ENCODE measurements at regions not wholly inside any gene's neighbourhood (a gene's known extent, or its start where the extent isn't known, plus 50 kb on each side); places are given as distances from the start of the nearest gene placed in this dataset.

- Mint-ChIP-seq H3K4me3 (ENCODE audit: unreplicated experiment) (no peak overlapping the region), H3K27me3 (ENCODE audit: insufficient read depth, unreplicated experiment) (no peaks in the 10 kb centered on the region), H3K4me1 (ENCODE audit: low read depth, unreplicated experiment) (peaks cover 15% of the 10 kb centered on the region), H3K36me3 (ENCODE audit: insufficient read depth, unreplicated experiment) (peaks cover 4% of the 10 kb centered on the region), H3K27ac (ENCODE audit: unreplicated experiment) (peak overlapping the region; percentile 82), H3K9me3 (ENCODE audit: unreplicated experiment) (peaks cover 10% of the 10 kb centered on the region)
- BruUV-seq (replicated peaks), result no TSS peak
- H3K4me3 ChIP-seq (ENCODE audit: low read depth, low read length), result no peak overlapping the region
- TF ChIP-seq, protein P1, sequence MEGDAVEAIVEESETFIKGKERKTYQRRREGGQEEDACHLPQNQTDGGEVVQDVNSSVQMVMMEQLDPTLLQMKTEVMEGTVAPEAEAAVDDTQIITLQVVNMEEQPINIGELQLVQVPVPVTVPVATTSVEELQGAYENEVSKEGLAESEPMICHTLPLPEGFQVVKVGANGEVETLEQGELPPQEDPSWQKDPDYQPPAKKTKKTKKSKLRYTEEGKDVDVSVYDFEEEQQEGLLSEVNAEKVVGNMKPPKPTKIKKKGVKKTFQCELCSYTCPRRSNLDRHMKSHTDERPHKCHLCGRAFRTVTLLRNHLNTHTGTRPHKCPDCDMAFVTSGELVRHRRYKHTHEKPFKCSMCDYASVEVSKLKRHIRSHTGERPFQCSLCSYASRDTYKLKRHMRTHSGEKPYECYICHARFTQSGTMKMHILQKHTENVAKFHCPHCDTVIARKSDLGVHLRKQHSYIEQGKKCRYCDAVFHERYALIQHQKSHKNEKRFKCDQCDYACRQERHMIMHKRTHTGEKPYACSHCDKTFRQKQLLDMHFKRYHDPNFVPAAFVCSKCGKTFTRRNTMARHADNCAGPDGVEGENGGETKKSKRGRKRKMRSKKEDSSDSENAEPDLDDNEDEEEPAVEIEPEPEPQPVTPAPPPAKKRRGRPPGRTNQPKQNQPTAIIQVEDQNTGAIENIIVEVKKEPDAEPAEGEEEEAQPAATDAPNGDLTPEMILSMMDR (IDR thresholded peaks at IDR 0.05; ENCODE audit: insufficient read depth in 1 of 2, low read depth in 1 of 2, low read length in 1 of 2, severe bottlenecking in 1 of 2, unreplicated experiment in 1 of 2), result no peak
- H3K36me3 ChIP-seq (ENCODE audit: control insufficient read depth, insufficient read depth, low read length), result no peaks in the 10 kb centered on the region
- ChIA-PET POLR2A (interaction anchor here (0.5 kb wide), 1 partner anchor 16 kb away, joined by 6 read pairs; no protein-coding TSS in a partner anchor), CTCF (no interaction called here)
- no peaks in the 10 kb centered on the region for H3K27me3 ChIP-seq (replicated peaks; ENCODE audit: control insufficient read depth, insufficient read depth, low read length)
- DNase-seq, result peak; percentile 69 to 78
- intact Hi-C loops (cut with micrococcal nuclease; ENCODE audit: unreplicated experiment), result no loop called here
- H3K9me3 ChIP-seq, result no peaks in the 10 kb centered on the region; the same call in 1 of the 2 replicates
- H3K4me1 ChIP-seq, result peaks cover 30% of the 10 kb centered on the region
Measured at GRCh38 chr10:43863859-43864591, 215.3 kb upstream of the ZNF32 start.

DNA sequence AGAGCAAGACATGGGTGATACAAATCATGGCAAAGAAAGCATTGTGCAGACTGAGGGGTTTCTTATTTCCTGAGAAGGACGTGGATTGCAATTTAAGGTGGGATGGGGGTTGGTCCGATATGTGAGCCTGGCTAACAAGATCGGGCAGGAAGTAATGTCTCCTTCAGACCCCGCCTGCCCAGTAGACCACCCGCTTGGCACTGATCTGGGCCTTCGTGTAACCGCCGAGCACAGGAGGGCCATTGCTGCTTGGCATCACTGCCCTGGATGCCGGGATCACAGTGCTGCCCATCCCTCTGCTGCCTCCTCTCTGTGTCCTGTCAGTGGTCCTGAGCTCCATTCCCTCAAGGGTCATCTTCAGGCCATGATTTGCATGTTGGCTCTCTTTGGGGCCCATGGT, 214.6 kb upstream of the ZNF32 start:
- Histone ChIP-seq H3K4me1 (peaks cover 30% of the 10 kb centered on the region), H3K36me3 (ENCODE audit: control insufficient read depth, insufficient read depth, low read length) (no peaks in the 10 kb centered on the region), H3K4me3 (ENCODE audit: low read depth, low read length) (no peak overlapping the region), H3K9me3 (no peaks in the 10 kb centered on the region; the same call in 1 of the 2 replicates), H3K27me3 (replicated peaks; ENCODE audit: control insufficient read depth, insufficient read depth, low read length) (no peaks in the 10 kb centered on the region)
- TF ChIP-seq, protein P1 (IDR thresholded peaks at IDR 0.05; ENCODE audit: insufficient read depth in 1 of 2, low read depth in 1 of 2, low read length in 1 of 2, severe bottlenecking in 1 of 2, unreplicated experiment in 1 of 2), result no peak
- intact Hi-C loops (cut with micrococcal nuclease; ENCODE audit: unreplicated experiment), result no loop called here
- peak overlapping the region; percentile 82 for H3K27ac Mint-ChIP-seq (ENCODE audit: unreplicated experiment)
- H3K9me3 Mint-ChIP-seq (ENCODE audit: unreplicated experiment), result peaks cover 10% of the 10 kb centered on the region
- peaks cover 4% of the 10 kb centered on the region for H3K36me3 Mint-ChIP-seq (ENCODE audit: insufficient read depth, unreplicated experiment)
- CTCF ChIA-PET, result no interaction called here
- BruUV-seq (replicated peaks), result no TSS peak
- no peak overlapping the region for H3K4me3 Mint-ChIP-seq (ENCODE audit: unreplicated experiment)
- POLR2A ChIA-PET, result no interaction called here
- peaks cover 15% of the 10 kb centered on the region for H3K4me1 Mint-ChIP-seq (ENCODE audit: low read depth, unreplicated experiment)
- H3K27me3 Mint-ChIP-seq (ENCODE audit: insufficient read depth, unreplicated experiment), result no peaks in the 10 kb centered on the region
- no peak for DNase-seq

DNA sequence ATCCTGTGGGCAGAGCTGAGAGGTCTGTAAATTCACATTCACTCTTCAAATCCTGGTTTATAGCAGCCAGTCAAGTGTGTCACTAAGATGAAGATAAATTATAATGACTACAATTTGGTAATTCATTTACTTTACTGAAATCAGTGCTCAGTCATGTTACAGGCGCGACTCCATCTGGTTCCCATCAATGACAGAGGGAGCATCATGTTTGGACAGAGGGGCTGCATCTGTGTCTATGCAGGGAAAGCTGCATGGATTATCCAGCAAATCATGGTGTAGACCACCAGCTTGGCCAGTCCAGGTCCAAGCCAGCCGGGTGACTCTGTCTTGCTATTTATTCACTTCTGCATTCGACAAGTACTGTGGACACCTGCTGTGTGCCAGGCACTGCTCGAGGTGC, 214.1 kb upstream of the ZNF32 start:
- H3K9me3 Mint-ChIP-seq (ENCODE audit: unreplicated experiment), result peaks cover 10% of the 10 kb centered on the region
- peak overlapping the region; percentile 82 for H3K27ac Mint-ChIP-seq (ENCODE audit: unreplicated experiment)
- no peak overlapping the region for H3K4me3 ChIP-seq (ENCODE audit: low read depth, low read length)
- no peaks in the 10 kb centered on the region for H3K27me3 ChIP-seq (replicated peaks; ENCODE audit: control insufficient read depth, insufficient read depth, low read length)
- no TSS peak for BruUV-seq (replicated peaks)
- H3K4me3 Mint-ChIP-seq (ENCODE audit: unreplicated experiment), result no peak overlapping the region
- intact Hi-C loops (cut with micrococcal nuclease; ENCODE audit: unreplicated experiment), result no loop called here
- peaks cover 4% of the 10 kb centered on the region for H3K36me3 Mint-ChIP-seq (ENCODE audit: insufficient read depth, unreplicated experiment)
- no peak for DNase-seq
- peaks cover 15% of the 10 kb centered on the region for H3K4me1 Mint-ChIP-seq (ENCODE audit: low read depth, unreplicated experiment)
- peaks cover 30% of the 10 kb centered on the region for H3K4me1 ChIP-seq
- CTCF ChIA-PET, result no interaction called here
- no peaks in the 10 kb centered on the region for H3K36me3 ChIP-seq (ENCODE audit: control insufficient read depth, insufficient read depth, low read length)
- no peaks in the 10 kb centered on the region for H3K27me3 Mint-ChIP-seq (ENCODE audit: insufficient read depth, unreplicated experiment)
- TF ChIP-seq, protein P1 (IDR thresholded peaks at IDR 0.05; ENCODE audit: insufficient read depth in 1 of 2, low read depth in 1 of 2, low read length in 1 of 2, severe bottlenecking in 1 of 2, unreplicated experiment in 1 of 2), result no peak
- POLR2A ChIA-PET, result no interaction called here
- H3K9me3 ChIP-seq, result no peaks in the 10 kb centered on the region; the same call in 1 of the 2 replicates
